ENCODE measurements at regions not wholly inside any gene's neighbourhood (a gene's known extent, or its start where the extent isn't known, plus 50 kb on each side); places are given as distances from the start of the nearest gene placed in this dataset.
"Not testable (repeated sequence)": the region's sequence is repeated elsewhere in the genome, so short reads cannot be mapped to it uniquely, and the experiment has no call there.

- DNase-seq (ENCODE audit: low spot score): peak; percentile 95
These were observed 208.4 kb downstream of the TPST1 start for GRCh38 chr7:66413379-66414114.

DNA sequence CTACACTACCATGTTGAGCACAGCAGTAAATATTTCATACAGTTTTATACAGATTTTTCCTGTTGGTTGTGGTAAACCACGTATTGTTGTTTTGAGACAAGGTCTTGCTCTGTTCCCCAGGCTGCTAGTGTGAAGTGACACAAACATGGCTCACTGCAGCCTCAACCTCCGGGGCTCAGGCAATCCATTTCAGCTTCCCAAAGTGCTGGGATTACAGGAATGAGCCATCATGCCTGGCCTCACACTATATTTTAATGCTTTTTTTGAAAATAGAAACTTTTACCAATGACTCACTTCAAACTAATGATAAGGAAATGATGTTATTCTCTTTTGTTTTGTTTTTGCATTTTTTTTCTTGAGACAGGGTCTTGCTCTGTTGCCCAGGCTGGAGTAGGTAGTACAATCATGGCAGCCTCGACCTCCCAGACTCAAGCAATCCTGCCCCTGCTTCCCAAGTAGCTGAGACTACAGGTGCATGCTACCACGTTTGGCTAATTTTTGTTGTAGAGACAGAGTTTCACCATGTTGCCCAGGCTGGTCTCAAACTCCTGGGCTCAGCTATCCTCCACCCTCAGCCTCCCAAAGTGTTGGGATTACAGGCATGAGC is 210.6 kb downstream of the TPST1 start:
- DNase-seq (ENCODE audit: low spot score): no peak

GRCh38 chr7:66418537-66418936 is 210.1 kb upstream of the KCTD7 start:
- no peak for DNase-seq (ENCODE audit: low spot score)

DNA sequence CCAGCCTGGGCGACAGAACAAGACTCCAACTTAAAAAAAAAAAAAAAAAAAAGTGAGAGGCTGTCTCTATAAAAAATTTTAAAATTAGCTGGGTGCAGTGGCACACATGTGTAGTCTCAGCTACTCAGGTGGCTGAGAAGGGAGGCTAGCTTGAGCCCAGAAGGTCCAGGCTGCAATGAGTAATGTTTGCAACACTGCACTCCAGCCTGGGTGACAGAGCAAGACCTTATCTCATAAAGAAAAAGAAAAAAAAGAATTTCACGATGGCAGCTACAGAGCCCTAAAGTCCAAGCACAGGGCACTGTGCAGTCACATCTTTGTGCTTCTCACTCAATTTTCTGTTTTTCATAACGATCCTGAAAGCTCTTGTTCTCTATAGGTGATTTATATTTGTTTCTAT is 209.5 kb upstream of the KCTD7 start:
- DNase-seq (ENCODE audit: low spot score): no peak

DNA sequence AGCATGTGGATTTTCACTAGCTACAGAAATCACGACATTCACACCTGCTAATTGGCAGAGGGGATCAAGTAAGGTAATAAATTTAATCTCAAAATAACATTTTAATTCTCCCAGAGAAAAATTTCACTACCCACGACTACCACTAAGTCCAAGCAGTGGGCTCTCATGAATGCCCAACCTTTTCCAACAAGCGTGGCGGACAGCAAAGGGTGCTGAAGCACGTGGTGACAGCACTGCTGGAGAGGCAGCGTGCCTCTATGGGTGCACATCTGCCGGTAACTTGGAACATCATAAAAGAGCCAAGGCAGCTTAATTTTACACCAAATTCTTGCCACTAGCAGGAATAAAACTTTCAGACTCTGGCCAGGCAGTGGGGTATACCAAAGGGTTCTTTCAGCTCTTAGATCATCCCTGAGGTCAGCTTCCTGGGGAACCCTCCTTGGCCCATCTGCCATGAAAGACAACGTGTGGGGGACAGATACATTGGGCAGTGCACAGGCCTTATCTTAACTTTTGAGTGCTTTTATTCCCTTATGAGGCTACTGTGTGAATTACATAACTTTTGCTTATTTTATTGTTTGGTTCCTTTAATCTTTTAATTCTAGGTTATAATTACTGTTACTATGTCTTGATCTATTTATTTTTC is 206.7 kb upstream of the KCTD7 start:
- no peak for DNase-seq (ENCODE audit: low spot score)

GRCh38 chr7:66423729-66424128 is 205.0 kb upstream of the KCTD7 start:
- DNase-seq (ENCODE audit: low spot score): no peak

- DNase-seq (ENCODE audit: low spot score): no peak
These were observed 202.3 kb upstream of the KCTD7 start for GRCh38 chr7:66426332-66426731.

DNA sequence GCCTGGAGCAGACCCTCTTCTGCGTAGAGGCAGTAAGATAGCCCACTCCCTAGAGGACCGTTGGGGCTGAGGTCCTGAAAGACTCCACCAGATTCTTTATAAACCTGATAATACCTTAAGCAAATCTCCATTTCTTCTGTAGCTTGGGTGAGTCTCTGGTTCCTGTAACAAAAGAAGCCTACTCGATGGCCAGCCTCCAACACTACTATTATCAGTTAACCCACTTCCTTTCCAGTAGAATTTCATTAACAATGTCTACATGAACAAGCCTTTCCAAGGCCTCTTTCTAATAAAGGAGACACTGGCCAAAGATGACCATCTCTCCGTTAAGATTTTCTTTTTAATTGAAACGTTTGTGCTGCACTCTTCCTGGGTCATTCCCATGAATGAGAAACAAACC is 201.7 kb upstream of the KCTD7 start:
- DNase-seq (ENCODE audit: low spot score): no peak

DNA sequence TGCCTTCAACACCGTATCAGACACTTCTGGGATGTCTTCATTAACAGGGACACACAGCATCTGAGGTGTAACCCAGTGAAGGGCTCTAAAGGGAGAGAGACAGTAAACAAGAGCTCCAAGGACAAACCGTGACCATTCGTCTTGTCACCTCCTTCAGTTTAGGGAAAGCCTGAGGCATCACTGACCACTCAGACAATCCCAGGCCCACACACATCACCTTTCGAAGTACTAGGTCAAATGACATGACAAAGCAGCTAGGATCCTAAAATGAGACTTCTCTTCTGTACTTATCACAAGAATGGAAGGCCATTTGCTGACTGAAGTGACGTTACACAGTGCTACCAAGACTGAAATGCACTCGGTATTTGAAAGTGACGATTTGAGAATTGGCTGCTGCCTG is 200.7 kb upstream of the KCTD7 start:
- no peak for DNase-seq (ENCODE audit: low spot score)

- no peak for DNase-seq (ENCODE audit: low spot score)
These were observed 199.1 kb upstream of the KCTD7 start for GRCh38 chr7:66429498-66430163.

- DNase-seq (ENCODE audit: low spot score): no peak
These were observed 198.5 kb upstream of the KCTD7 start for GRCh38 chr7:66430164-66430545.

GRCh38 chr7:66438703-66439405 is 189.8 kb upstream of the KCTD7 start:
- DNase-seq (ENCODE audit: low spot score): not testable (repeated sequence)

GRCh38 chr7:66442385-66442784 is 186.3 kb upstream of the KCTD7 start:
- no peak for DNase-seq (ENCODE audit: low spot score)

DNA sequence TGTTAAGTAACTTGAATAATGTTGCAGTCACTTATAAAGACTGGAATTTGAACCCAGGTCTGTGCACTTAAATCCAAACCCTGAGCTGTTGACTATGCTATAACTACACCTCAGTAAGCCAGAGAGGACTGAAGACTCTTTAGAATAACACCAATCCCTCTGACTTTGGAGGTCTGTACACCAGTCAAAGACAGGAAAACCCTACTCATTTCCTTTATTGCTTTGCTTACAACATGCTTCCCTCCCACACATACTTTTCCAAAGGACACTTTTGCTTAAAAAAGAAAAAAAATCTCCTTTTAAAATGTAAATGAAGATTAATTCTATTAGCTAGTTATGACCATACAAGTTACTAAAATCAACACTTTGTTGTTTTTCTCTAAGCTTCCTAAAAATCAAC is 184.7 kb upstream of the KCTD7 start:
- DNase-seq (ENCODE audit: low spot score): no peak

GRCh38 chr7:66447007-66447406 is 181.7 kb upstream of the KCTD7 start:
- not testable (repeated sequence) for DNase-seq (ENCODE audit: low spot score)

GRCh38 chr7:66450814-66451213 is 177.9 kb upstream of the KCTD7 start:
- not testable (repeated sequence) for DNase-seq (ENCODE audit: low spot score)

DNA sequence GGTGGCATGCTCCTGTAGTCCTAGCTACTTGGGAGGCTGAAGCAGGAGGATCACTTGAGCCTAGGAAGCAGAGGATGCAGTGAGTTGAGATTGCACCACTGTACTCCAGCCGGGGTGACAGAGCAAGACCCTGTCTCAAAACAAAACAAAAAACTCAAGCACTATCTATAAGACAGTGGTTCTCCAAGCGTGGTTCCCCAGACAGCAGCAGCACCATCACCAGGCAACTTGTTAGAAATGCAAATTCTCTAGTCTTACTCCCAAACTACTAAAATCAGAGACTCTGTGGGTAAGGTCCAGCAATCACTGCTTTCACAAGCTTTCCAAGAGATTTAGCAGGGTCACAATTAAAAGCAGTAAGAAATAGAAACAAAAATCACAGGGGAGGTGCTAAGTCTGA is 177.0 kb upstream of the KCTD7 start:
- DNase-seq (ENCODE audit: low spot score): not testable (repeated sequence)

DNA sequence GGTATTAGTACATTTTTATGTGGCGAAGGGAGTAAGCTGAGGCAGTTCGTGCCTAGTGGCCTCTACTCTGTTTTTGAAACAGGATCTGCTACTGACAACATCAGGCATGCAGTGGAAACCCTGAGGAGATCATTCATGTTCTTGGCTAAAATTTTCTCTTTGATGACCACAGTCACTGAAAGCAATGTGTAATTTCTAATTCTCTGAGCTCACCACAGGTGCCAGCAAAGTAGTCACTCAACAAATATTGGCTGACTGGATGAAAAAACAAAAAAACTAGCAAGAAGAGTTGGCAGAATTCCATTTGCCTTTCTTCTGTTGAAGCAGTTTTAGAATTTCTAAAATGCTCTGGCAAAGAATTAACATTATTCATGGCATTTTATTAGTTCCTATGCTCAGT is 176.5 kb upstream of the KCTD7 start:
- DNase-seq (ENCODE audit: low spot score): no peak

- DNase-seq (ENCODE audit: low spot score): no peak
These were observed 175.3 kb upstream of the KCTD7 start for GRCh38 chr7:66453340-66453739.

DNA sequence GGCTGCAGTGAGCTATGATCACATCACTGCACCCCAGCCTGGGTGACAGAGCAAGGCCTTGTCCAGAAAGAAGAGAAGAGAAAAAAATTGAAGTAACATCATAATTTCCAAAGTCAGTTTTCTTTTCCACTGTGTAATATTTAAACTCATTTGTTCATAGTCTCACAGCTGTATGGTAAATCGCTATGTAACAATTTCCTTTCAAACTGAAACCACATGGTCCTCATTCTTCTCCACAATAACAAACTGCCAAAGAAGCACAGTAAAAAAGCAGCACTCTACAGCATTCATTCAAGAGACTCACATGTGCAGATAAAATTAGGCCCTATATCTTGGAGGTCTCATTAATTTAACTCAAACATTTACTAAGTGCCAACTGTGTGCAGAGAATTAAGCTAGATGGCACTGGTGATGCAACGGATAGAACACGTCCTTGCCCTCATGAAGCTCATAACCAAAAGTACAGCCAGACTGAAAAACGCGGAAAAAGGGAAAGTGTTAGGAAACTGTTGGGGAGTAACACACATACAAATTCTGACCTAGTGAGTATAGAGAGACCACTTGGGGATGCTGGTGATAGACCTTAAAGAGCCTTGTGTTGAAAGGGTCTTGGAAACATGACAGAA is 174.0 kb upstream of the KCTD7 start:
- no peak for DNase-seq (ENCODE audit: low spot score)

DNA sequence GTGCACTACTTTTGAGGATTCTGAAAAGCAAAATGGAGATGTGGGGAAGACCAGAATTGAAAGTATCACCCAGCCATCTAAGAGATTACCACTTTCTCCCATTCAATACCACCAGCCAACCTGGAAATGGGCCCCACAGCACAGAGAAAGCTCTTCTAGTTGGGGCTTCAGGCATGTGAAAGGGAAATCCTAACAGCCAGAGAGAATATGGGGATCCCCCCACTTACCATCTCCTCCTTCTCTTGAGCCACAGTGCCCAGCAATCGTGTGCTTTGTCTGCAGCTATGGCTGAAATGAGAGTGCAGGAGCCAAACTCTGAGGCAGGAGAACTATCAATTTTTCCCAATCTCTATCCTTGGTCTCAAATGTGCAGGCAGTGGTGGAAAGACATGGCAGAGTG is 173.2 kb upstream of the KCTD7 start:
- not testable (repeated sequence) for DNase-seq (ENCODE audit: low spot score)

Data from mesenteric fat pad (tissue), 1 donor.